Upper lobe of right lung (tissue), 1 donor: ENCODE measurements at regions not wholly inside any gene's neighbourhood (a gene's known extent, or its start where the extent isn't known, plus 50 kb on each side); places are given as distances from the start of the nearest gene placed in this dataset.

ENCODE experiments used
- ATAC-seq: fragments of 200-7000 bp; cut with Tn5 transposase; one replicate; pipeline ENCODE4 v1.9.1; 2020; ENCODE audit warnings: mild to moderate bottlenecking, moderate library complexity
- DNase-seq: peaks from one replicate; pipeline ENCODE4 v3.0.0-alpha.2; 2020
- H3K27ac ChIP-seq: fragments of 200-600 bp; one replicate; pipeline ENCODE4 v1.8.0; 2022
- H3K27me3 ChIP-seq: fragments of 200-600 bp; one replicate; pipeline ENCODE4 v1.8.0; 2022; ENCODE audit warnings: mild to moderate bottlenecking
- H3K36me3 ChIP-seq: fragments of 200-600 bp; one replicate; pipeline ENCODE4 v1.8.0; 2022
- H3K4me1 ChIP-seq: fragments of 200-600 bp; one replicate; pipeline ENCODE4 v1.8.0; 2022
- H3K4me3 ChIP-seq: fragments of 200-600 bp; one replicate; pipeline ENCODE4 v1.8.0; 2022; ENCODE audit warnings: mild to moderate bottlenecking
- H3K9me3 ChIP-seq: fragments of 200-600 bp; one replicate; pipeline ENCODE4 v1.8.0; 2022
- CTCF ChIP-seq: fragments of 200-600 bp; IDR thresholded peaks from one replicate; pipeline ENCODE4 v1.8.0; 2022; ENCODE audit warnings: antibody characterized with exemption
- intact Hi-C: fragments of 100-400 bp; cut with DNase I; formaldehyde crosslinking; loops from one replicate; pipeline ENCODE4 v1.11.0; 2022
- donor health status: DM: no; HTN: yes; CAD: no; lungs with severe emphysema.

GRCh38 chr20:19807946-19808330, 49.9 kb downstream of the RIN2 start:
- no peak for ATAC-seq
- Histone ChIP-seq H3K36me3 (no peaks in the 10 kb centered on the region), H3K4me1 (peaks cover 16% of the 10 kb centered on the region), H3K27me3 (no peaks in the 10 kb centered on the region), H3K4me3 (no peak overlapping the region), H3K9me3 (no peaks in the 10 kb centered on the region), H3K27ac (no peak overlapping the region)
- DNase-seq = no peak
- TF ChIP-seq CTCF = no peak
- intact Hi-C loops = no loop called here

GRCh38 chr20:19808498-19808897, 50.4 kb downstream of the RIN2 start:
- H3K4me3 ChIP-seq = no peak overlapping the region
- H3K9me3 ChIP-seq = no peaks in the 10 kb centered on the region
- DNase-seq (no peak), ATAC-seq (no peak)
- no peaks in the 10 kb centered on the region for H3K27me3 ChIP-seq
- no peak for TF ChIP-seq CTCF
- intact Hi-C loops = no loop called here
- no peaks in the 10 kb centered on the region for H3K36me3 ChIP-seq
- peaks cover 22% of the 10 kb centered on the region for H3K4me1 ChIP-seq
- no peak overlapping the region for H3K27ac ChIP-seq

- no peaks in the 10 kb centered on the region for H3K9me3 ChIP-seq
- H3K4me3 ChIP-seq = no peak overlapping the region
- no peak for DNase-seq
- no peaks in the 10 kb centered on the region for H3K27me3 ChIP-seq
- intact Hi-C loops = no loop called here
- no peak overlapping the region for H3K27ac ChIP-seq
- no peak for TF ChIP-seq CTCF
- peaks cover 30% of the 10 kb centered on the region for H3K4me1 ChIP-seq
- ATAC-seq = no peak
- no peaks in the 10 kb centered on the region for H3K36me3 ChIP-seq
These were observed 51.4 kb downstream of the RIN2 start for GRCh38 chr20:19809505-19809904.

- no peak for TF ChIP-seq CTCF
- Histone ChIP-seq H3K4me3 (no peak overlapping the region), H3K9me3 (no peaks in the 10 kb centered on the region), H3K4me1 (peaks cover 47% of the 10 kb centered on the region), H3K36me3 (no peaks in the 10 kb centered on the region), H3K27ac (no peak overlapping the region), H3K27me3 (no peaks in the 10 kb centered on the region)
- intact Hi-C loops = no loop called here
- DNase-seq (no peak), ATAC-seq (no peak)
These were observed 53.2 kb downstream of the RIN2 start for GRCh38 chr20:19811231-19811630.

GRCh38 chr20:19812056-19812455, 54.0 kb downstream of the RIN2 start:
- intact Hi-C loops = no loop called here
- no peak for ATAC-seq
- Histone ChIP-seq H3K27ac (no peak overlapping the region), H3K27me3 (no peaks in the 10 kb centered on the region), H3K4me1 (peaks cover 47% of the 10 kb centered on the region), H3K9me3 (no peaks in the 10 kb centered on the region), H3K36me3 (no peaks in the 10 kb centered on the region), H3K4me3 (no peak overlapping the region)
- DNase-seq = no peak
- TF ChIP-seq CTCF = no peak

GRCh38 chr20:19812696-19813095, 54.6 kb downstream of the RIN2 start:
- intact Hi-C loops = no loop called here
- no peak overlapping the region for H3K27ac ChIP-seq

More at GRCh38 chr20:19812696-19813095, 54.6 kb downstream of the RIN2 start:
- TF ChIP-seq CTCF = no peak
- H3K4me3 ChIP-seq = no peak overlapping the region
- H3K9me3 ChIP-seq = no peaks in the 10 kb centered on the region
- peaks cover 41% of the 10 kb centered on the region for H3K4me1 ChIP-seq
- no peak for DNase-seq
- no peaks in the 10 kb centered on the region for H3K27me3 ChIP-seq
- no peaks in the 10 kb centered on the region for H3K36me3 ChIP-seq
- no peak for ATAC-seq
